T-helper 1 cell treated with Interleukin-12 subunit alpha and Interleukin-12 subunit beta and Interleukin-4 antibody, amounts not matched to agents 30 ng/mL and 1 ng/mL, for 36 hours (primary cell): ENCODE measurements at regions not wholly inside any gene's neighbourhood (a gene's known extent, or its start where the extent isn't known, plus 50 kb on each side); places are given as distances from the start of the nearest gene placed in this dataset.
"Not testable (repeated sequence)": the region's sequence is repeated elsewhere in the genome, so short reads cannot be mapped to it uniquely, and the experiment has no call there.

Source experiments
- intact Hi-C: fragments of 100-400 bp; cut with micrococcal nuclease; formaldehyde crosslinking; loops from one replicate; pipeline ENCODE4 v1.15.1; 2024

DNA sequence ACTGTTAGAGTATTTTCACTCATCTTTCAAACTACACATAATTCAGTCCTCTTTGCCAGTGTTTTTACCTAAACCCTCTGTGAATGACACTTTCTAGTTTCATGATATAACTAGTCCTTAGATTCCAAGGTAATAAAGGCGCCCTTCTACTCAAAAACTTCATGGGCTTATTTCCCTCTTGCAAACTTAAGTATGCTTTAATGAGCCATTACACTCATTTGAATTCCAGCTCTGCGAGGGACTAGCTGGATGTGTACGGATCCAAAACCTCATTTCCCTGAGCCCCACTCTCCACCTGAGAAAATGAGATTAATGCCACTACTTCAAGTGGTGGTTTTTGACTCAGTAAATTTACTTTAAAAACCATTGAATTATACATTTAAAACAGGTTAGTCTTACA, 141.1 kb downstream of the NDUFA12 start:
- intact Hi-C loops = no loop called here

DNA sequence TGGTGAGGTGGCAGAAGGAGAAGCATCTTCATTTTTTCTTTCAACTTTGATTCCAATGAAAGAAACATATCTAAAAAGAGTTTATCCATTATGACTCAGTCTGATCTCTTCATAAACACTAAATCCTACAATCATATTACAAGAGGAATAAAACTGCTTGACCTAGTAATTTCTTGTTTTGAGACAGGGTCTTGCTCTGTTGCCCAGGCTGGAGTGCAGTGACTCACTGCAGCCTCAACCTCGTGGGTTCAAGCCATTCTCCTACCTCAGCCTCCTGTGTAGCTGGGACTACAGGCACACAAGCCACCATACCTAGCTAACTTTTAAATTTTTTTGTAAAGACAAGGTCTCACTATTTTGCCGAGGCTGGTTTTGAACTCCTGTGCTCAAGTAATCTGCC, 147.2 kb downstream of the NDUFA12 start:
- intact Hi-C loops = no loop called here

DNA sequence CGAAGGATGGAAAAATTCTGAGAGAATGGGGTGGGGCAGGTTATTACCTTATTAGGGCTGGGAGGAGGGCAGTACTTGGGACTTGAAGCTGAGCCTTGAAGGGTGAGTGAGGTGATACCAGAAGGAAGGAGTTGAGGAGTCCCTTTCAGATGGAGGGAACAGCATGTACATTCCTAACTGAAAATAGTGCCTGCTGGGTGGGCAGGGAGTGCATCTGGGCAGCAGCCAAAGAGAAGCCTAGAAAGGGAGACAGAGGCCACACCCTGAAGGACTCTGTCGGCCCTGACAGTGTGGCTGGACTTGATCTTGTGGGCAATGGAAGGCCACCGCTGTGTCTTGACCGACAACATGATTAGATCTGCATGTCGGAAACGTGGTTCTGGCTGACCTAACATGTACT, 147.6 kb downstream of the NDUFA12 start:
- intact Hi-C loops = no loop called here

DNA sequence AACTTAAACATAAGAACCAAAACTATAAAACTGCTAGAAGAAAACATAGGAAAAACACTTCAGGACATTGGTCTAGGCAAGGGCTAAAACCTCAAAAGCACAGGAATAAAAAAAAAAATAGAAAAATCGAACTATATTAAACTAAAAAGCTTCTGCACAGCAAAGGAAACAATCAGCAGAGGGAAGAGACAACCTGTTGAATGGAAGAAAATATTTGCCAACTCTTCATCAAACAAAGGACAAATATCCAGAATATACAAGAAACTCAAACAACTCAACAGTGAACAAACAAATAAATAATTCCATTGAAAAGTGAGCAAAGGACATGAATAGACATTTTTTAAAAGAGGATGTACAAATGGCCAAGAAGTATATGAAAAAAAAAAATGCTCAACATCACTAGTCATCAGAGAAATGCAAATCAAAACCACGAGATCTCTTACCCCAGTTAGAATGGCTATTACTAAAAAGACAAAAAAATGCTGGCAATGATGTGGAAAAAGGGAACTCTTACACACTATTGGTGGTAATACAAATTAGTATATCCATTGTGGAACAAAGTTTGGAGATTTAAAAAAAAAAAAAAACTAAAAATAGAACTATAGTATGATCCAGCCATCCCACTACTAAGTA, 152.0 kb downstream of the NDUFA12 start:
- intact Hi-C loops = no loop called here

DNA sequence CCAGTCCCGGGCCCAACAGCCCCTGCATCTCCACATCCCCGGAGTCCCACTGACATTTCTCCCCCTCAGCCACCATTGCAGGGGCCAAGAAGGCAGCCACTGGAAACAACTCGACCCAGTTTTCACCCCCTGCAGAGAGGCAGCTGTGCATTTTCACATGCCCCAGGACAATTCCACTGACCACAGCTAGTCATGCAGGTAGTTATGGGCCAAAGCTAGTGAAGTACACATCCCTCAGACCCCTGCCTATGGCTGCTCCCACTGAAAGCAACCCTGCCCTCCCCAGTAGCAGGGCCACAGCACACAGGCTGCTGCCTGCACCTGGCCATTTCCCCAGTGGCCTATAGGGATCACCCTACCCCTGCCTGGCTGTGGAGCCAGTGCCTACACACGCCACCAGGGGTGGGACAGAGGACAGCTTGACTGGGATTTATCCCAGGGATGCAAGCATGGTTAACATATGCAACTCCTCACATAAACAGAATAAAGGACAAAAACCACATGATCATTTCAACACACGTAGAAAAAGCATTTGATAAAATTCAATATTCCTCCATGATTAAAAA, 154.0 kb downstream of the NDUFA12 start:
- intact Hi-C loops = no loop called here

DNA sequence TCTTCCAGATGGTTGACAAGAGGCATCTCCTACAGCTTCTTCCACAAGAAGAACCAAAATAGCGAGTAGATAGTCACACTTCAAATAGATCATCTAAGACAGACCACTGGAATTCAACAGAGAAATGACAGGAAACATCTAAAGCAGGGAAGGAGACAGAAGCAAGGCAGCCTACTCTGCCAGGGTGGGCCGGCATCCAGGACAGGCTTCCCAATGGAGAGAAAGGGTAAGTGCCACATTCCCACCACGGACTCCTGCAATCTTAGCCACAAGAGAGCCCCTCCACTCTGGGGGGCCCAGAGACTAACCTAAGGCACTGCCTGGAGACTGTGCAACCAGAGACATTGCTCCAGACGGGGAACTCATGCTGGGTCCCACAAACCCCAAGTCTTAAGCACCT, 154.5 kb downstream of the NDUFA12 start:
- intact Hi-C loops = no loop called here

DNA sequence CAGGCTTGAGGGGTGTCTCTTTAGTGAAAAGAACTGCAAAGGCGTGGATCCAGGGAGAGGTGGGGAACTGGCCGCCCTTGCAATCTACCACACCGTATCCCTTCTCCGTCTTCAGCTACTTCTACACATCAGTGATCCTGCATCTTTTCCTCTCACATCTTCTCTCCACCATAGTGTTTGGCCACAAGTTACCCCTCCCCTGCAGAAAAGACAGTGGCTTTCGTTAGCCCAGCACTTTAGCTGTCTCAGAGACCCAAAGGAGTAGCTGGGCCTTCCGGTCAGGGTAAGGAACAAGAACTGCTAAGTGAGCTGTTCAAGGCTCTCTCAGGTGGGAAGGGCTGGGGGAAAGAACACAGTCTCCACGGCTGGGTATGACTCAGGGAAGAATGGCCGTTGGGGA, 158.4 kb downstream of the NDUFA12 start:
- intact Hi-C loops = no loop called here

DNA sequence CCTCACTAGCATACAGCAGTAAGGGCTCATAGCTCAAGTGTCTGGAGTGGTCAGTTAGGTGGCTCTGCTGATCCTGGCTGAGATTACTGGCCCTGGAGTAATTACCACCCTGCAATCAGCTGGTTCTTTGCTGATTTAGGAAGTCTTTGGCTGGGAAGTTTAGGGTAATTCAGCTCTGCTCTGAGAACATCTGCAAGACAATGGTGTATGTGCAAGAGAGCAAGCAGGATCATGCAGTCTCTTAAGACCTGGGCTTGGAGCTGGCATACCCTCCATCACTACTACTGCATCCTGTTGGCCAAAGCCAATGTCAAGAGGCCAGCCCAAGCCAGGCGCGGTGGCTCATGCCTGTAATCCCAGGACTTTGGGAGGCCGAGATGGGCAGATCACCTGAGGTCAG, 159.0 kb downstream of the NDUFA12 start:
- intact Hi-C loops = no loop called here

DNA sequence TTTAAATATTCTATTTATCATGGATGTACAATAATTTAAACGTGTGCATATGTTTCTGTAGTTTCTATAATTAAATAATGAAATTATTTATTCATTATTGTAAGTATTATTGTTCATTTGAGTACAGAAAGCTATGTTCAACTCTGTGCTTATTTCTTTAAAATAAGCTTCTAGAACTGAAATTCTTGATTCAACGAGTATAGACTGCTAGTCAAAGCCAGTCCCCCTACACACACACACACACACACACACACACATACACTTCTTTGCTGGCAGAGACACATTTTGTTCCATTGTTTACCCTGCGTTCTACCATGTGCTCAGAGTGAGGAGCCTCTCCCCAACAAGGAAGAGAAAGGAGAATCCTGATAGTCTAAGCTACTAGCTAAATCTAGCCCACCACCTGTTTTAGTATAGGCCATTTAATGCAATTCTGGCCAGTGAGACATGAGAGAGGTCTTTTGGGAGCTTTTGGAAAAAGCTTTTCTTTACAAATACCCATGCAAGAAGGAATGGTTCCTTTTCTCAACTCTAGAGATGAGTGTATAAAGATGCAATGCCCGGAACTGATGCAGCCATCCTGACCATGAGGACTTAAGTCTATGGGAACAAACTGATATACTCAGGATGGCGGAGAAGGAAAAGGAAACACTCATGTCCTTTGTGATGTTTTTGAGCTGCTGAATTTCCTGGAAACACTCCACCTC, 161.4 kb downstream of the NDUFA12 start:
- intact Hi-C loops = no loop called here

DNA sequence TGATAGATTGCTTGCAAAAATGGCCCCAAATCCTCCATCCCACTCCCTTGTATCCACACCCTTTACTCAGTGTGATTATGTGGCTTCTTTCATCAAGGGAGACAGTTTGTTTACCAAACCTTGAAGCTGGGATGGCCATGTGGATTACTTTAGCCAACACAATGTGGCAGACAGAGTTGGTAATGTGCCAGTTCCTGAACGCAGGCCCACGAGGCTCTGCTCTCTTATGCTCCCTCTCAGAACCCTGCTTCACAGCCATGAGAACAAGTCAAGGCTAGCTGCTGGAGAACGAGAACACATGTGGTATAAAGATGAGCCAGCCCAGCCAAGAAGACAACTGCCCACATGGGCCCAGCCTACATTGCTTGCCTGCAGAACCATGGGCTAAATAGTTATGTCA, 162.3 kb downstream of the NDUFA12 start:
- intact Hi-C loops = no loop called here

DNA sequence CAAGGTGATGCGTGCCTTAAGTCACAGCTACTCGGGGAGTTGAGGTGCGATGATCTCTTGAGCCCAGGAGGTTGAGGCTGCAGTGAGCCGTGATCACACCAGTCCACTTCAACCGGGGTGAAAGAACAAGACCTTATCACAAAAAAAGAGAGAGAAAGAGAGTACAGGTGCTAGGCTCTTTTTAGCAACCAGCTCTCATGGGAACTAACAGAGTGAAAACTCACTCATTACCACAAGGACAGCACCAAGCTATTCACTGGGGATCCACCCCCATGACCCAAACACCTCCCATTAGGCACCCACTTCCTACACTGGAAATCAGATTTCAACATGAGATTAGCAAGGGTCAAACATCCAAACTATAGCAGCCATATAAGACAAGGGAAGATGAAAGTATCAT, 164.2 kb downstream of the NDUFA12 start:
- intact Hi-C loops = no loop called here

DNA sequence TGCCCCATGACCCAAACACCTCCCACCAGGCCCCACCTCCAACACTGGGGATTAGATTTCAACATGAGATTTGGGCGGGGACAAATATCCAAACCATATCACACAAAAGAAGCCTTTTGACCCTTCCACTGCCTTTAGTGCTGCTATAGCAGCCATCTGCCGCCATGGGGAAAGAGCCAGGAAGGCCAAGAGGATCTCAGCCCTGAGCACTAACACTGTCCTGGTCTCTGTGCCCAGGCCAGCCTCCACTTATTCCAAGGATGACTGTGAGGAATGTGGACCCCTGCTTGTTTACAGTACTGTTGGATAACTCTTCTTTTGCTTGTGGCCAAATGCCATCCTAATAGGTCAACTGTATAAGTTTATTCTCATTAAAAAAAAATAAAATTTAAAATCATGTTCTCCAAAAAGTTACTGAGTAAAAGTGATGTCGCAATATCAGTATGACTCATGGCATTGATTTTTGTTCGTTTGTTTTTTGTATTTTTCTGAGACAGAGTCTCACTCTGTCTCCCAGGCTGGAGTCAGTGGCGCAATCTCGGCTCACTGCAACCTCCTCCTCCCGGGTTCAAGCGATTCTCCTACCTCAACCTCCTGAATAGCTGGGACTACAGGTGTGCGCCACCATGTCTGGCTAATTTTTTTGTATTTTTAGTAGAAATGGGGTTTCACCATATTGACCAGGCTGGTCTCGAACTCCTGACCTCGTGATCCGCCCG, 166.4 kb downstream of the NDUFA12 start:
- intact Hi-C loops = not testable (repeated sequence)

DNA sequence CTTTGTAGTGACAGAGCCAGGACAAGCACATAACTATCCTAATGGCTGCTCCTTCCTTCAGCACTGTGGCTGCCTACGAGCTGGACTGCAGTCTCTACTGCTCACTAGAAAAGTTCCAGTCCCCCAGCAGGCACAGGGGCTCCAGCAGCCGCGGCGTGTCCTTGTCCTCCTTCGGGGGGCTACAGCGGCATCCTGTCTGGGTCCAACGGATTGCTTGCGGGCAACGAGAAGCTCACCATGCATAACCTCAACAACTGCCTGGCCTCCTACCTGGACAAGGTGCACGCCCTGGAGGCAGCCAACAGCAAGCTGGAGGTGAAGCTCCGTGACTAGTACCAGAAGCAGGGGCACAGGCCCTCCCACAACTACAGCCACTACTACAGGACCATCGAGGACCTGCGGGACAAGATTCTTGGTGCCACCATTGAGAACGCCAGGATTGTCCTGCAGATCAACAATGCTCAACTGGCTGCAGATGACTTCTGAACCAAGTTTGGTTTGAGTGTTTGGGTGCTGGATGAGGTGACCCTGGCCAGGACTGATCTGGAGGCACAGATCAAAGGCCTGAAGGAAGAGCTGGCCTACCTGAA, 169.4 kb downstream of the NDUFA12 start:
- intact Hi-C loops = no loop called here

DNA sequence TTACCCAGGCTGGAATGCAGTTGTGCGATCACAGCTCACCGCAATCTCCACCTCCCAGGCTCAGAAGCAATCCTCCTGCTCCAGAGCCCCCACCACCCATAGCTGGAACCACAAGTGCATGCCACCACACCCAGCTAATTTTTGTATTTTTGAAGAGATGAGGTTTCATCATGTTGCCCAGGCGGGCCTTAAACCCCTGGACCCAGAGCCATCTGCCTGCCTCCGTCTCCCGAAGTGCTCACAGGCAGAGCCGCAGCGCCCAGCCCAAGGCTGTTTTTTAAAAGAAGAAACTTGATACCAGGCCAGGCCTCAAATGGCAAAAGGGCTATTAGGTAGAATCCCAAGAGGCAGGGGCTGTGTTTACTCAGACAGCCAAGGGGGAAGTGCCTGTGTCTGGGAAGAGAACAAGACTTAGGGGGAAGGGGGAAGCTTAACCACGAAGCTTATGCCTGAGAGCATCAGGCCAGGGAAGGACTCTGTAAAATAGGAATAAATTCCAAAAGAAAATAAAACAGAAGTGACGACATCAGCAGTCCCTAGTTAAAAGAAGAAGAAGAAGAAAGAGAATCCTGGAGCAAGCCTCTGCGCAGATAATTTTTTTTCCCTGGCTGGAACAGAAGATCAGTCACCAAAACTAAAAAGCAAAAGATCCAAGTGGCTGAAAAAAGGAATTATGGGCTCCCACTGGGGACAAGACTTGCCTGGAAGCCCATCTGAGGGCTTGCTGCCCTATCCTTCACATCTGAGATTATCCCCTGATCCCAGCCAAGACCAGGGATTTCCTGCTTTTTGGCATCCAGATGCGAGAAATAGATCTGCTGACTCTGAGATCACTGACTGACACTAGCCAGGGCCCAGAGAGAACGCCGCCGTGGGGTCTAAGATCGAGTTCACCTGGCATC, 170.5 kb downstream of the NDUFA12 start:
- intact Hi-C loops = no loop called here

DNA sequence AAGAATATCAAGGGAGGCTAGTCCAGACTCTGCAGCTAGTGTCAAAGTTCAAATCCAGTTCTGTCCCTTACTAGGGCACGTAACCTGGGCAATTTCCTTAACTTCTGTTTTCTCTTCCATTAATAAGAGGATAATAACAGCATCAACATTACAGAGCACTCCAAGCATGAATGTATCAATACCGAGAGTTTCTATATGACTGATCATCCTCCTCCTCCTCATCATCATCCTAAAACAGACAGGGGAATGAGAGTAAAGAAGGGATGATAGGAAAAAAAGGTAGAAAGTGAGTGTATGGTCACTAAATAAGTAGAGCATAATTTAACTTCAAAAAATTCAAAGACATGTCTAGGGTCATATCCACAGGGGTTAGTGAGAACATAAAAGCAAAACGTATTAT, 171.4 kb downstream of the NDUFA12 start:
- intact Hi-C loops = no loop called here

DNA sequence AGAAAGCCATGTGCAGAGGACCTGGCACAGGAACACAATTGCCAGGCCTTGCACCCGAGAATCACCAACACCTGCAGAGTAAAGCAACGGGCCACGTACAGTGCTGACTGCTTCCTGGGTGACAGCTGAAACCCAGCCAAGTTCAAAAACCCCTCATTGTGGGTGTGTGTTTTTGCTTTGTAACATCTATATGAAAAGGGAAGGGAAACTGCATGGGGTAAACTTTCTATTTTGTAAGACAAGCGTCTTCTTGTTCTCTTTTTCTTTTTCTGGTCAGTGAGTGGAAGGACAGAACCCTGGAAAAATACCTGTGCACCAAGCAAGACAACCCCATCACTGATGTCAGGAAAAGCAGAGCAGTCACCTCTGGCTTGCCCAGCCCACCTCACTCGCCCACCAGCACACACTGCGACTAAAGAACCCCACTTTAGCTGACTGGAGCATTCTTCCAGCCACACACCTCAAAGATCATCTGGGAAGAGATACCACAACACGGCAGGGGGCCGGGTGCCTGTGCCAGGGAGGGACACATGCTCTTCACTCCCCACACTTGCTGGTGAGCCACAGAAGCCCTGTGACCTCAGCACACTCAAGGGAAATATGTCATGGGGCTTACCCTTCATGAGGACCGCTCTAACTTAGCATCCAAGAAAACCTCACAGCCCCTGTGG, 172.3 kb downstream of the NDUFA12 start:
- intact Hi-C loops = no loop called here

DNA sequence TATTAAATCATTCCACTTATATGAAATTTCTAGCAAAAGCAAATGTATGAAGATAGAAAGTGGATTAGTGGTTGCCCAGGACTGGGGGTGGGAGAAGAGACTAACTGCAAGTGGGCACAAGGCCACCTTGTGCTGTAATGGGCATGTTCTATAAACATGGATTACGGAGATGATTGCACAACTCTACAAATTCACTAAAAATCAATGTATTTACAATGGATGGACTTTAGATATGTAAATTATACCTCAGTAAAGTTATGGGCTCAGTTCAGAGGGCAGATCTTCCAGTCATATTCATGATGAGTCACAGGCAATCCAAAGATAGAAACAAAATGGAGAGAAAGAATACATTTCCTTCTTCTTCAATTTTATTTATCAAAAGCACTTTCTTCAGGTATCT, 173.9 kb downstream of the NDUFA12 start:
- intact Hi-C loops = no loop called here

DNA sequence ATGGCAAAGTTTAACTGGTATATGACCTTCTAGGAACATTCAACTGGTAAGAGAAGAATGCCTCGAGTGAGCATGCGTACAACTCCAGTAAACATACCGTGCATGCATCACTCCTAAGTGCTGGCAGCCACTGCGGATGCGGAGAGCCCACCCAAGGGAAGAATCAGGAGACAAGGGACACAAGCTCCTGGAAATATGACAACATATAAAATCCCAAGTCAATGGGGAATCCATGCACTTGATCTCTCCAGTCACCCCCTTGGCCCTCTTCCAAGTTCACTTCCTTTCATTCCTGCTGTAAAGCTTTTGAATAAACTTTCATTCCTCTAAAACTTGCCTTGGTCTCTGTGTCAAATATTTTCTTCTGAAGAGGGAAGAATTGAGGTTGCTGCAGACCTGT, 168.7 kb upstream of the TMCC3 start:
- intact Hi-C loops = loop anchor here (5.0 kb wide), 1 partner anchor 1752 kb away; no protein-coding TSS in a partner anchor

DNA sequence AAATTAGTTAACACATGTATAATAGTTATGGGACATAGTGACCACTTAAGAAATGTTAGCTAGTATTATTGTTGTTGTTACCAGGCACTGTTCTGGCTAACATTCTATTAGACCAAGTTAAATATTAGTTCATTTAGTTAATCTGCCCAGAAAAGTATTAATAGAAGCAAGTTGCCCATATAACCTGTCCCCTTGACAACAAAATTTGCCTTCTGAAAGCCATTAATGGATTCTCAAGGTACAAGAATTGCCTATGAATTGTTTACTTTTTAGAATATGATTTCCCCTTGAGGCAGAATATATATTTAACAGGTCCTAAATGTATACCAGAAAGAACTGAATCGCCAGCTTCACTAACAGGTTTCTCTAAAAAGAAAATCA, 167.3 kb upstream of the TMCC3 start:
- intact Hi-C loops = loop anchor here (5.0 kb wide), 1 partner anchor 1750 kb away; no protein-coding TSS in a partner anchor

DNA sequence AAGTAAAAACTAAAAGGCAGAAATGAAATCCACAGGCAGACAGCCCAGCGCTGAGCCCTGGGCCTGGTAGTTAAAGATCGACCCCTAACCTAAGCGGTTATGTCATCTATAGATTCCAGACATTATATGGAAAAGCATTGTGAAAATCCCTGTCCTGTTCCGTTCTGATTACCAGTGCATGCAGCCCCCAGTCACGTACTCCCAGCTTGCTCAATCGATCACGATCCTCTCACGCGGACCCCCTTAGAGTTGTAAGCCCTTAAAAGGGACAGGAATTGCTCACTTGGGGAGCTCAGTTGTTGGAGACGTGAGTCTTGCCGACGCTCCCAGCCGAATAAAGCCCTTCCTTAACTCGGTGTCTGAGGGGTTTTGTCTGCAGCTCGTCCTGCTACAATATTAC, 166.8 kb upstream of the TMCC3 start:
- intact Hi-C loops = loop anchor here (5.0 kb wide), 1 partner anchor 1750 kb away; no protein-coding TSS in a partner anchor
